ENCODE measurements at regions not wholly inside any gene's neighbourhood (a gene's known extent, or its start where the extent isn't known, plus 50 kb on each side); places are given as distances from the start of the nearest gene placed in this dataset.

- Histone ChIP-seq H3K27ac (no peak overlapping the region), H3K4me1 (replicated peaks in 1 of 2) (no peaks in the 10 kb centered on the region), H3K4me3 (no peak overlapping the region), H3K9me3 (replicated peaks in 1 of 3) (no peaks in the 10 kb centered on the region), H3K36me3 (replicated peaks in 1 of 2) (no peaks in the 10 kb centered on the region), H3K27me3 (no peaks in the 10 kb centered on the region)
- intact Hi-C loops (cut with DNase I) = no loop called here
- no peak for TF ChIP-seq CTCF (IDR thresholded peaks at IDR 0.05)
- TF ChIP-seq POLR2A (IDR thresholded peaks at IDR 0.05) = no peak
- WGBS, 4 donors = 55 to 61% (median 59%) methylated on average over 8 of the region's 8 CpGs
- no peak for DNase-seq
Observed at GRCh38 chr5:166178411-166179080, 2112.9 kb upstream of the WWC1 start.

- no peak for DNase-seq
- TF ChIP-seq CTCF (IDR thresholded peaks at IDR 0.05) = no peak
- TF ChIP-seq POLR2A (IDR thresholded peaks at IDR 0.05) = no peak
- WGBS, 4 donors = 63 to 70% (median 67%) methylated on average over 10 of the region's 10 CpGs
- no peaks in the 10 kb centered on the region for H3K4me1 ChIP-seq (replicated peaks in 1 of 2)
- H3K9me3 ChIP-seq (replicated peaks in 1 of 3) = no peaks in the 10 kb centered on the region
- H3K36me3 ChIP-seq (replicated peaks in 1 of 2) = no peaks in the 10 kb centered on the region
- H3K4me3 ChIP-seq = no peak overlapping the region
- no peak overlapping the region for H3K27ac ChIP-seq
- no peaks in the 10 kb centered on the region for H3K27me3 ChIP-seq
- intact Hi-C loops (cut with DNase I) = no loop called here
Observed at GRCh38 chr5:166185185-166185584, 2106.3 kb upstream of the WWC1 start.

- H3K27ac ChIP-seq = no peak overlapping the region
- no peaks in the 10 kb centered on the region for H3K9me3 ChIP-seq (replicated peaks in 1 of 3)
- H3K4me3 ChIP-seq = no peak overlapping the region
- no peaks in the 10 kb centered on the region for H3K27me3 ChIP-seq
- H3K4me1 ChIP-seq (replicated peaks in 1 of 2) = no peaks in the 10 kb centered on the region
- 68 to 74% (median 70%) methylated on average over 7 of the region's 7 CpGs for WGBS, 4 donors
- DNase-seq = no peak
- TF ChIP-seq POLR2A (IDR thresholded peaks at IDR 0.05) (no peak), CTCF (IDR thresholded peaks at IDR 0.05) (no peak)
- intact Hi-C loops (cut with DNase I) = no loop called here
- H3K36me3 ChIP-seq (replicated peaks in 1 of 2) = no peaks in the 10 kb centered on the region
Observed at GRCh38 chr5:166188501-166189325, 2102.7 kb upstream of the WWC1 start.

GRCh38 chr5:166192696-166193095 is 2098.7 kb upstream of the WWC1 start:
- H3K9me3 ChIP-seq (replicated peaks in 1 of 3) = no peaks in the 10 kb centered on the region
- WGBS, 4 donors = 42 to 51% (median 47%) methylated on average over 3 of the region's 3 CpGs
- DNase-seq = no peak
- intact Hi-C loops (cut with DNase I) = no loop called here
- no peak overlapping the region for H3K4me3 ChIP-seq
- H3K27me3 ChIP-seq = no peaks in the 10 kb centered on the region
- H3K4me1 ChIP-seq (replicated peaks in 1 of 2) = no peaks in the 10 kb centered on the region
- TF ChIP-seq CTCF (IDR thresholded peaks at IDR 0.05) (no peak), POLR2A (IDR thresholded peaks at IDR 0.05) (no peak)
- H3K36me3 ChIP-seq (replicated peaks in 1 of 2) = no peaks in the 10 kb centered on the region
- no peak overlapping the region for H3K27ac ChIP-seq
